ENCODE measurements at regions not wholly inside any gene's neighbourhood (a gene's known extent, or its start where the extent isn't known, plus 50 kb on each side); places are given as distances from the start of the nearest gene placed in this dataset.
A peak's percentile ranks its signal among the peaks of the same experiment; 100 is the strongest.

DNA sequence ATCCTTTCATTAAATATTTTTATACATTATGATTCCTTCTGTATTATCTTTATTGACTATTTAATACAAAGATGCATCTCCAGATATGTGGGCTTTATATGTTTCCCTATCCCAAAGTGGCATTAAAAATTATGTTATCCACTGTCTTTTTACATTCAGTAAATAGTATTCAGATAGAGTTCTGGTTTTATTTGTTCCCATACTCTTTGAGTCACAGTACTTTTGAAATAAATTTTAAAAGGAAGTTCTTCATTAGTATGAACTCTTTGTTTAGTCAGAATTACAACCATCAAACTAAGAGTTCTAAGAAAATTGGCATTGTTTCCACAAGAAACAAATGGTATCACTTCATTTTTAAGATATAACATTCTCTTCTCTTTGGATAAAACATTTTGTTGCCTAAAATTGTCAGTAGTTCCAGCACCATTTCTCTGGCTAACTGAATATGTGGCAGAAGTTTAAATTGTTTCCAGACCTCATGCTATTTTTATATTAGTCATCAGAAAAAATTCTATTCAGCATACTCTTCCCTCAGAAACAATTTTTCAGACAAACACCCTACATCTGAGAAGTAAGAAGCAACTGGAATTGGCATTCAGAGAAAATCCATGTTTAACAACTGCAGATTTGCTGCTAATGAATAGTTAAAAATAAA is 88.5 kb upstream of the COL5A2 start:
- peak; percentile 50 for DNase-seq (ENCODE audit: low spot score)

DNA sequence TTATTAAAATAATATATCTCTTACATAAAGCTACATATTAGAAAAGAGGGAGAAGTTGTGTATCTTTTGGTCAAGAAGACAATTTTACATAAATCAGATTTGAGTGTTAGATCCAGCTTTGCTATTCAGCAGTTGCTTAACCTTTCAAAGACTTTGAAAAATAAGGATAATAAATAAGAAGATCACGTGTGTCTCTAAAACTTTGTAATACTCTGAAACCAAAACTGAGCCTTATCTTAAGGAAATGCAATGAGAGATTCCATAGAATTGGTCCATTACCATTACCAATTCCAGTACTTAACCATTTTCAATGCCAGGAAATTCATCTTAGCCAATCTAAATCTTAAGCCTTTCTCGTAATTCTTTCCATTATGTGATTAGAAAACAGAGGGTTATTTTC is 89.2 kb upstream of the COL5A2 start:
- no peak for DNase-seq (ENCODE audit: low spot score)

DNA sequence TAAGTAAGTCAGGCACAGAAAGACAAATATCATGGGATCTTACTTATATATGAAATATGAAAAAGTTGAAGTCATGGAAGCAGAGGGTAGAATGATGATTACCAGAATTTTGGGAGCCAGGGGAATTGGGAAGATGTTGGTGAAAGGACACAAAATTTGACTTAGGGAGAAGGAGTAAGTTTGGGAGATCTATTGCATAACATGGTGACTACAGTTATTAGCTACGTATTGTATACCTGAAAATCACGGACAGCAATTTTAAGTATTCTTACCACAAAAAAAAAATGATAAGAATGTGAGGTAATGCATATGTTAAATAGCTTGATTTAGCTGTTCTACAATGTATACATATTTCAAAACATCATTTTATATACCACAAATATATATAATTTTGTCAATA is 94.2 kb upstream of the COL5A2 start:
- DNase-seq (ENCODE audit: low spot score), result no peak

DNA sequence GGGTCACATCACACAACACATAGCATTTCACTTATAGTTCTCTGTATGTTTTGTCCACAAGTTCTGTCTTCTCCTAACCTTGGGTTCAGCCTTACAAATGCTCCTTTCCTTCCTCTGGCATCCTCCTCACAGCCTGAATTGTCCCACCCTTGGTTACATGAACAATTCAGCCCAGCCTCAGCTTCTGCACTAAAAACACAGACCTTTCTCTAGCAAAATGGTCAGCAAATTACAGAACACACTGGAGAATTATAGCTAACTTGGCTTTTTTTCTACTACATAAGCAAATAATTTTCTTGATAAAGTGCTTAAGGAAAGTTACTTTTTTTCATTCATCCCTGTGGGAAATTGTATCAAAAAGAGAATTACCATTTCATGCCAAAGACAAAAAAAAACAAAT is 94.8 kb upstream of the COL5A2 start:
- no peak for DNase-seq (ENCODE audit: low spot score)

DNA sequence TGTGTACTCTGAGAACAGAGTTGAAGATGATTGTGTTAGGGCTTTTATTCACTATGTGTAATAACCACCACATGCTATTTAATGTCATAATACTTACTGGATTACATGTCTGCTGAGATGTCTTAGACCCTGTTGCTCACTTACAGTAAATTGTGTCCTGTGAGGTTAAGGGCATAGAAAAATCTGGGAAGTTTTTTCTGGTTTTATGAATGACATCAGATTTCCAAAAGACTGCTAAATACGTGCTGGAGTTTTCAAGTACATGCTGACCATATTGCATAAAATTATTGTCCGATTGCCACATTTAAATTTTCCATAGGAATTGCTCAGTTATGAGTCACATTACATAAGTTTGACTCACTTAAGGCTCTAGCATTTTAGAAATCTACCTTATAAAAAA is 96.7 kb upstream of the COL5A2 start:
- DNase-seq (ENCODE audit: low spot score), result peak; percentile 71

DNA sequence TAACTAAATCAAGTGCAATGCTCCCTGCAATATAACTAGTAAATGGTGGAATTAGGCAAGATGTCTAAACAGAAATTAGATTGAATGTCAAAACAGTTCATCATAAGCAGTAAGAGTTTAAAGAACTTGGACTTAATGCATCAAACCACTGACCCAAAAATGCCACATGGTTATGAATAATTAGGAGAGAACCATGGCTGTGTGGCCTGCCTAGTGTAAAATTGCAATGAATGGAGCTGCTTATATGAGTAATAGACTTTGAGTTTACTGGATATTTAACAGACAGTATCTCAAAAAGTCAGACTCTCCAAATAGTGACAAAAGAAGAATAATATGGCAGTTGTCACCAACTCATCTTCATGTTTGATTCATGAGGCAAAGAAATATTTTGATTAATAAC is 101.6 kb upstream of the COL5A2 start:
- no peak for DNase-seq (ENCODE audit: low spot score)

DNA sequence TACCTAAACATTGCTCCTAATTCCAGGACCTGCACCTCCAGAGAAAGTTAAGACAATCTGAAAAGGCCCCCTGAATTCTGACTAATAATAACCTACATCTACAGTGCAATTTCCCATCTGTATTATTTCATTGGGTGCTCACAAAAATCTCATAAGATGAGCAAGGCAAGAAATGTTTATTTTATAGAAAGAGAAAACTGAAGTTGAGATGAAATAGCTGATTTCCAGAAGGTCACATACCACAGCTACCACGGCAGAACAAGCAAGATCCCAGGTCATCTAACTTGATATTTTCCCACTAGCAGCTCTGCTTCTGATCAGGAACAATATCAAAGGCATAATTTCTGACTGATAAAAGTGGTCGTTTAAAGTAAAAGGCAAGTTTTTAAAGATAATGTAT is 105.8 kb upstream of the COL5A2 start:
- DNase-seq (ENCODE audit: low spot score), result no peak

DNA sequence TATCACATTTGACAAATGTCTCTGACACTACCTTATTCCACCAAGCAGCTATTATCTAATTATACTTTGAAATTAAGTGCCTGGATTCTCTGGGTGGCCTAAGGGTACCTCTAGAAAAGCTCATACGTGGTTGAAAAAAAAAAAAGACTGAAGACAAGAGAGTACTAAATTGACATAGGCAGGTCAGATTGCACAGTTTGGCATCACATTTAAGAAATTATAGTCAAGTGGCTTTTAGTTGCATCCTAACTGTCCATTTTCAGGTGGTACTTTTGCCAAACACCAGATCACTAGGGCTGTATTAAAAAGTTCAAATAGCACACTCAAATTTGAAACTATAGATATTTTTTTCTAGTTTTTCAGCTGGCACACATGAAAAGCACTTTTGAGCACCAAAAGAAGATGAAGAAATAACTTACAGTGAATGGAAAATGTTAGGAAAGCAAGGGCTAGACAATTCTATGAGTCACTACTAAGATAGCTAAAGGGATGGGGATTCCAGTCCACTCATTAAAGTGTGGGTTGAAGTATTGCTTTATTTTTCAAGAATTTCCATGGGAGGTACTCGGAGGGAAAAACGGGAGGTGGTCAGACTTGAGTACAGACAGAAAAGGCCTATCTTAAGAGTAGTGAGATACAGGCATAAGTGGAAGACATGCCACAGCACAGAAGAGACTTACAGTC is 106.5 kb upstream of the COL5A2 start:
- peak; percentile 91 for DNase-seq (ENCODE audit: low spot score)

DNA sequence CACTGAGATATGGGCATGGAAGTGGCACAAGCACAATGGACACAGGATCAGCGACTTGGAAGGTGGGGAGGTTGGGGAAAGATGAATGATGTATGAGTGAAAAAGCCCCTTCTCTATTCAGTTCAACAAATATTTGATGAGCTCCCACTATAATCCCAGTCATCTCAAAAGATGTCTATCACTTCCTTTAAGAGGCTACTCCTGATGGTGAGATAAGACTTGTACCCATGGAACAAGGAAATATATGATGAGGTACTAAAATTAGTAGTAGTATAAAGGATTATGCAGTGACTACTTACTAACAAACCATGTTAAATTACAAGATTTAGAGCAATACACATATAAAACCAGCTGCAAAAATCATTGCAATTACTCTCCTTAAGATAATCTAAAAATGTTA is 107.8 kb upstream of the COL5A2 start:
- DNase-seq (ENCODE audit: low spot score), result no peak

DNA sequence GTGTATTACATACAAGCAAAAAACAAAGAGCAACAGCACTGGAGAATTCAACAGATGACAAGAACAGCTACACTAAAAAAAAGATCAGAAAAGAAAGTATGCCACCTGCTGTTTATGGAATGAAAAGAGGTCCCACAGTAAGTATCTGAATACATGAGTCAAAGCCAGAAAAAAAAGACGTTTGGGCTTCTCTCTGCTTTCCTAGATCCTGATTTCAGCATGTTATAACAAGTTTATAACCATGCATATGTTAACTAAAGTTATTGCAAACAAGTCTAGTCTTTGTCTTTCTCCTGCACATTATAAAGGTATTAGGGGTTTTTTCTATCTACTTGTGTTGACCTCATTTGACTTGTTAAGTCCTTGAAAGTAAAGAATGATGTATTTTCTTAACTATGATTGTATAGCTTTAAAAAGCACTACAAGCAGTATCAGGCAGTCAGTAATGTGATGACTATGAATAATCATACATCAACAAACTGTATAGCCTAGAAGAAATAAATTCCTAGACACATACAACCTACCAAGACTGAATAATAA is 108.5 kb upstream of the COL5A2 start:
- peak; percentile 91 for DNase-seq (ENCODE audit: low spot score)

DNA sequence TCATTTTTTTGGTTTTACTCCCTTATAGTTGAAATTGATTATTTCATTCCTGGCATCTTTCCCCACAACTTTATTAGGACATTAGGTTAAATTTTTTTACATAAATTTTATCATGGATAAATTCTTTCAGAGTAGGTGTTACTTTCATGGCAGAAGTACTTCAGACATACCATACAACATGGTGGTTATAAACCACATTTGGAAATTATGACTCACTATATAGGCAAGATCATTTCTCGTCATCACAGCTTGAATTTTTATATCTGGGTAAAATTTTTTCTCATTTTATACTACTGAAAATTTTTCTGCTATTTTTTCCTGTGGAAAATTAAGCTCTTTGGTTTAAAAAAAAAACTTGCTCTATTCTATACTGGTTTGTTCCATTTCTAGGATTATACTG is 111.9 kb upstream of the COL5A2 start:
- no peak for DNase-seq (ENCODE audit: low spot score)

DNA sequence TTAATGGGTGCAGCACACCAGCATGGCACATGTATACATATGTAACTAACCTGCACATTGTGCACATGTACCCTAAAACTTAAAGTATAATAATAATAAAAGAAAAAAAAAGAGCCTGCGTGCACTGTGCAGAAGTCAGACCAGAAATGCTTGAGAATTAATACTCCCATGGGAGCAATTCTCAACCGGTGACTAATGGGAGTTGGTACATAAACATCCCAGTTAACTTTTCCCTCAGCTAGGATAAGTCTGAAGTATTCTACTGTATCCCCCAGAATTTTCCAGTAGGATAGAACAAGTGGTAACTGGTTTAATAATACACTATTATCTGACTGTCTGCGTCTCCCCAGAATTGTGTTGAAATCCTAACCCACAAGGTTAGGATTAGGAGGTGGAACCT is 113.6 kb upstream of the COL5A2 start:
- DNase-seq (ENCODE audit: low spot score), result no peak

DNA sequence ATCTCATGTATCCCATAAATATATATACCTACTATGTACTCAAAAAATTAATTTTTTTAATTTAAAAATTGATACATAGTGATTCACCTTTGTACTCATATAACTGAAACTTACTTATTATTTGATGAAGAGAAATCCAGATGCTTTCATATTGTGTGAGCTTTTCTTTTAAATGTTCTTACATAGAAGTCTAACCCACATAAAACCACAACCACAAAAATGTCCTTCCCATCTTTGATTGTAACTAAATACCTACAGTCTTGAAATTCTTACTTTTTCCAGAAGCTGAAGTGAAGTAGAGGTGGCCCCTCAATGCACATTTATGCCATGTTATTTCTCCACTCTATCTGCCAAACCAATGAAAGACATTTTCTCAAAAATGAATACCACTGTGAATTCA is 117.9 kb upstream of the COL5A2 start:
- peak; percentile 54 for DNase-seq (ENCODE audit: low spot score)

DNA sequence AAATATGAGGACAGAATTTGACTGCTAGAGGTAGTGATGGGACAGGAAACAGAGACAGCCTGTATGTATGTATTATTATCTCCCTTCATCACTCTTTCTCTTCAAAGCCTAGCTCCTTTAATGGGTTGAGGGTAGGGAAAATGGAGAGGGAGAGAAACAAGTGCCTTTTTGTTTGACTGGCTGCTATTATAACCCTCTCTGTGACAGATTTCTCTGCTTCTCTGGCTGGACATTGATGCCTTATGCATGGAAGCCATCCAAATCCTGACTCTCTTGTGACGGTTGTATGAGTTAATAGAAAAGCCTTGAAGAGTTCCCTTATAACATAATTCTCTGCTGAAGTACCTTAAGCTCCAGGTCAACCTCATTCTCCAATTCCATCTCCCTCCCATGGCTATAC is 118.5 kb upstream of the COL5A2 start:
- no peak for DNase-seq (ENCODE audit: low spot score)

DNA sequence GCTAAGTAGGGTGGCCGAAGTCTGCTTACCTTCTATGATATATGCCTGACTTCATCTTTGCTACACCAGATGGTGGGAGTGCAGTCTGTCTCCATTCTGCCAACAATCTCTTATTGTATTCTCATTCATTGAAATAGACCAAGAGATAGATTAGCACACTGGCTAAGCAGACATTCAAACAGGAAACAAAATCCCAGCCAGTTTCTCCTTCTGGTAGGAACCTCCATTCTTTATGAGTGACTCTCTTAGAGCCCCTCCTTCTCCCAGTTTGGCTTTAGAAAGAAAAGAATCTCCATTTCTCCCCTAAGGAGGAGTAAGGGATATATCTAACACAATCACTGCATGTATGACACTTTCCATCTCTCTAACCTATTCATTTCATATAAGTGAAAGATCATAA is 118.9 kb upstream of the COL5A2 start:
- DNase-seq (ENCODE audit: low spot score), result no peak

DNA sequence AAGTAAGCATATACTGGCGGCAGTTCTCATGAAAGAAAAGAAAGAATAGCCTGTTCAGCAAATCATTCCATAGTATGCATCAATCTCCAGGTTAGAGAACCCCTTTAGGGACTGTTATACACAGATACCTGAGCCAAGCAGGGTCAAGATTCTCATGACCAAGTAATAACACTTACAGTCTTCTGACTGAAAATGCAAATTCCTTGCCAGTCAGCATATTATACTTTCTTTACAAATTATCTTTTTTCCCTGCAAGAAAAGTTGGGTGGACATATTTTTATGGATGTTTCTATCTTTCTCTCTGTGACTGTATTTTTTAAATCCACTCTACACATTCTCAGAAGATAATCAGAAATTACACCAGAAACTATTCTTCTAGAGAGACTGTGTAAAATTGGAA is 120.4 kb upstream of the COL5A2 start:
- no peak for DNase-seq (ENCODE audit: low spot score)

DNA sequence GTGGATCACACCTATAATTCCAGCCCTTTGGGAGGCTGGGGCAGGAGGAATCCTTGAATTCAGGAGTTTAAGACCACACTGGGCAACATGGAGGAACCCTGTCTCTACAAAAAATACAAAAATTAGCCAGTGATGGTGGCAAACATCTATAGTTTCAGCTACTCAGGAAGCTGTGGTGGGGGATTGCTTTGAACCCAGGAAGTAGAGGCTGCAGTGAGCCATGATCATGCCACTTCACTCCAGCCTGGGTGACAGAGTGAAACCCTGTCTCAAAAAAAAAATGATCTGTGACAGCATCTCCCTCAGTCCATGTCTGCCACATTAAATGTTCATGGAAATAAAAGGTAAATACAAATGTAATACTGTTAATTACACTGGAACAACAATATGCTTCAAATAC is 121.4 kb upstream of the COL5A2 start:
- DNase-seq (ENCODE audit: low spot score), result no peak

DNA sequence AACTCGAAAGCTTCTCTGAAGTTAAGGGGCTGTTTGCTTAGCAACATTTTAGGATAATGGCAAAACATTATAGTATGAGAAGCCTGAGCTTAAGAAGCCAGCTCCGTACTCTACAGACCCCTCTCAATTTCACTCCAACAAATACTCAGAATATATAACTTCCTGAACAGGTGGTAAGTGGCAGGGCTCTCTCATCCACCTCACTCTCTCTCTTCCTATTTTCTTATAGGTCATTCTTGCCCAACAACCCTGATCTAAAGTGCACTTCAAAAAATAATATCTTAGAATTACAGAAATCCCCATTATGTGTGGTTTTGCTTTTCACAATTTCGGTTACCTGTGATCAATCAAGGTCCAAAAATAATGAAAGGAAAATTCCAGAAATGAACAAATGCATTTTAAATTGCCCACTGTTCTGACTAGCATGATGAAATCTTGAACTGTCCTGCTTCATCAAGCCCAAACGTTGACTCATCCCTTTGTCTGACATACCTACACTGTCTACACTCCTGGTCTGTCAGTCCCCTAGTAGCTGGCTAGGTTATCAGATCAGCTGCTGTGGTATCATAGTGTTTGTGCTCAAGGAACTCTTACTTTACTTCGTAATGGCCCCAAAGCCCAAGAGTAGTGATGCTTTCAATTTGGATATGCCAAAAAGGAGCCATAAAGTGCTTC is 122.8 kb upstream of the COL5A2 start:
- no peak for DNase-seq (ENCODE audit: low spot score)

DNA sequence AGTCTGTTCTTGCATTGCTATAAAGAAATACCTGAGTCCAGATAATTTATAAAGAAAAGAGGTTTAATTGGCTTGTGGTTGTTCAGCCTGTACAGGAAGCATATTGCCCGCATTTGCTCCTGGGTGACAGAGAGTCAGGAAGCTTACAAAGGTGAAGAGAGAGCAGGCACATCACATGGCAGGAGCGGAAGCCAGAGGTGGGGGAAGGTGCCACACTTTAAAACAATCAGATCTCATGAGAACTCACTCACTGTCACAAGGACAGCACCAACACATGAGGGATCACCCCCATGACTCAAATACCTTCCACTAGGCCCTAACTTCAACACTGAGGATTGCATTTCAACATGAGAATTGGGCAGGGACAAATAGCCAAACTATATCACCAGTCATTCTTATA is 124.8 kb upstream of the COL5A2 start:
- DNase-seq (ENCODE audit: low spot score), result no peak

DNA sequence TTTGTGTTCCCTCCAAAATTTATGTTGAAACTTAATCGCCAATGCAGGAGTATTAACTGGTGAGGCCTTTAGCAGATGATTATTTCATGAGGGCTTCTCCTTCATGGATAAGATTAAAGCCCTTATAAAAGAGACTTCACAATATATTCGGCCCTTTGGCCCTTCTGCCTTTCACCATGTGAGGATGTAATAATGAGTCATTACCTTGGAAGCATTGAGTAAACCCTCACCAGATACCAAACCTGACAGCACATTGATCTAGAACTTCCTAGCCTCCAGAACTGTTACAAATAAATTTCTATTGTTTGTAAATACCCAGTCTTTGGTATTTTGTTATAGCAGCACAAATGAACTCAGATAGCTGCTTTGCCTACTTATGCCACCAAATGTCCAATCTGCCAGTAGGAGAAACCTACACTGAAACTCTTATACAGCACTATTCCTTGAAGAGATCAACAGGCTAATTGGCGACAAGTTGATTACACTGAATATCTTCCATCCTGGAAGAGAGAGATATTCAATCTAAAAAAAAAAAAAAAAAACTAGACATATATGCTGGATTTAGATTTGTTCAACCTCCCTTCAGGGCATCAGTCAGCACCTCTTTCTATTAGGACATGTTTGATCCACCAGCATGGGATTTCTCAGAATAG is 125.9 kb upstream of the COL5A2 start:
- peak; percentile 59 for DNase-seq (ENCODE audit: low spot score)

DNA sequence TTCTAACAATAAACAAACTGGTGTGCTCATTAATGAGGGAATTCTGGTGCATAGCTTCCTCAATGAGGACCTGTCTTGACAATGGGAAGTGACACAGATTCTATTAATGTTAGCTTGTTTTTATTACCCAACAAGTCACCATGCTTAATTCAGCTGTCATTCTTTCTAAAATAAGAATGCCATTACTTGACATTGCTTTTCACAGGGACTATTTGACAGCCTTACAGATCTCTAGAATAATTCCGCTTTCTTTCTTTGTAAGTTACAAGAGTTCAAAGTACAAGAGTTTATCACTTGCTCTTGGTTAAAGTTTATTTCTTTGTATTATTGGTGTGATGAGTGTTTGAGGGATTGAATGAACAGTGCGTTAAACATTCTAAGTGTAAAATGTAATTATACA is 127.0 kb upstream of the COL5A2 start:
- no peak for DNase-seq (ENCODE audit: low spot score)

DNA sequence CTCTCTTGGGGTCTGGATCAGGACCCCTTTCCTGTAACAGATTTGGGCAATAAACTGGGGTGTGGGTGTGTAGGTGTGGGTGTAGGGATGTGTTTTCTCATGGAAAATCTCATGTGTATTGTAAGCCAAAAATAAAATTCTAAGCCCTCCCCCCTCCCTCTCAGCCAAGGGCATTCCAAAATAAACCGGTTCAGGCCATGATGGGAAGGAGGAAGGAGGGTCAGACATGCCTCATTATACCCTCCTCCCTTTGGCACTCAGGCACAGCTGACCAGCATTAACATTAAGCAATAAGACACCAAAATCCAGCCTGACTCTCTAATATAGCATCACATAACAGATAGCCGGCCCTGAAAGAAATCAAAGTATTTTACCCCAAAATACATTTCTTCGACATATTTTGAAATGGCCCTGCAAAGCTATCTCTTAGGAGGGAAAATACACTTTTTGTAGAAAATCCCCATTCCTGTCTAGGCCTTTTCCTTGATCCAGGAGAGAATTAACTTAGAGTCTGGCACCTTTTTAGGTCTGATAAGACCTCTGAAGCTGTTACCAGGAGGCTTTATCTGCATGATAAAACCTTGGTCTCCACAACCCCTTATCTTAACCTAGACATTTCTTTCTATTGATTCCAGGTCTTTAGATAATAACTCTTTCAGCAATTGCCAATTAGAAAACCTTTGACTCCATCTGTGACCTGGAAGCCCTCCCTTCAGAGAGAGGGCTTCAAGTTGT is 128.7 kb upstream of the COL5A2 start:
- DNase-seq (ENCODE audit: low spot score), result no peak
